ENCODE measurements at regions not wholly inside any gene's neighbourhood (a gene's known extent, or its start where the extent isn't known, plus 50 kb on each side); places are given as distances from the start of the nearest gene placed in this dataset.
"Not testable (repeated sequence)": the region's sequence is repeated elsewhere in the genome, so short reads cannot be mapped to it uniquely, and the experiment has no call there.

DNA sequence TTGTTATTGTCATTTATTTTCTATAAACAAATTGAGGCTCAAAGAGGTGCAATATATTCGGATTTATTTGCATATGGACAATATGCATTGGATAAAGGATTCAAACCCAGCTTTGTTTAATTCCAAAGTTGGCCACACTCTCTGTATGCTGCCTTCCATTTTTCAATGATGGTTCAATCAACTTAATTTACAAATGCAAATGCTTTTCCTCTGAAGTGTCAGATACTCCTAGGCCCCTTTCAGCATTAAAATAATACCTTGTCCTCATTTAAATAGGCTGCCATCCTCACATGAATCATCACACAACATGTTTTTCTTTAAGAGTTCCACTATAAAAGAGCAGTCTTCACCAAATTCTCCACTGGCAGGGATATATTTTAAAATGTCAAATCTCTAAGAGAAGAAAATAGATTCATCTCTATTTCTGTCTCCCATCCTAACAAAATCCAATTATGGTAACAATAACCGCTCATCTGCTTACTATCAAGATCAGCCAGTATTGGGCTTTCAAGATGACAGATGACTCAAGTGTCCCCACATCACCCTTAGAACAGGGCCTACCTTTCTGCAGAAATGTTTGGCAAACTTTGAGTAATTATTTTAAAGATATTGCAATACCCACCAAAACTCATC lies 114.8 kb downstream of the SCG2 start:
- TF ChIP-seq CTCF (IDR thresholded peaks at IDR 0.05) = no peak
- intact Hi-C loops (cut with micrococcal nuclease) = no loop called here
- H3K27me3 Mint-ChIP-seq = no peaks in the 10 kb centered on the region
- CTCF ChIA-PET = no interaction called here
- POLR2A ChIA-PET = no interaction called here
- no peak overlapping the region for H3K4me3 Mint-ChIP-seq
- H3K27ac Mint-ChIP-seq = no peak overlapping the region
- H3K4me1 Mint-ChIP-seq (ENCODE audit: low read depth) = no peaks in the 10 kb centered on the region
- DNase-seq (no peak), ATAC-seq (no peak)
- H3K36me3 Mint-ChIP-seq (ENCODE audit: low read depth) = no peaks in the 10 kb centered on the region
- no peaks in the 10 kb centered on the region for H3K9me3 Mint-ChIP-seq

DNA sequence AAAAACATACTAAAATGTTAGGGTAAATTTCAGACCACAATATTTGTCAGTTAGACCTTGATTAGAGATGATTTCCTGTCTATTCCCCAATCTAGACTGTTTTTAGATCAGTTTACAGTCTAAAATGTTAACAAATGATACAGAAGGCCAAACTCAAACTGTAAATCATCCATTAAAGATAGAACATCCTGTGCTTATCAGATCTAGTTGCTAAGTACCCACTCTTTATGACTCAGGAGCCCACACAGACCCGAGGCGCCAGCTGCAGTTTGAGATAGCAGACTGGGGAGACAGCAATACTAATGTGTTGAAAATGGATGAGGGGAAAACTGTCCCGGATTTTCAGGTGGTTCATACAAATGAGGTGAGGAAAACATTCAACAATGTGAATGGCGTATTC lies 113.3 kb downstream of the SCG2 start:
- DNase-seq = no peak
- no peaks in the 10 kb centered on the region for H3K36me3 Mint-ChIP-seq (ENCODE audit: low read depth)

GRCh38 chr2:223494496-223494895 lies 107.7 kb downstream of the SCG2 start:
- DNase-seq = no peak
- ChIA-PET POLR2A (no interaction called here), CTCF (no interaction called here)
- Mint-ChIP-seq H3K9me3 (no peaks in the 10 kb centered on the region), H3K36me3 (ENCODE audit: low read depth) (no peaks in the 10 kb centered on the region), H3K27me3 (no peaks in the 10 kb centered on the region), H3K27ac (no peak overlapping the region), H3K4me1 (ENCODE audit: low read depth) (no peaks in the 10 kb centered on the region), H3K4me3 (no peak overlapping the region)
- no peak for TF ChIP-seq CTCF (IDR thresholded peaks at IDR 0.05)
- intact Hi-C loops (cut with micrococcal nuclease) = no loop called here
- ATAC-seq = no peak

More for the DNA sequence above, 113.3 kb downstream of the SCG2 start:
- TF ChIP-seq CTCF (IDR thresholded peaks at IDR 0.05) = no peak
- H3K4me1 Mint-ChIP-seq (ENCODE audit: low read depth) = no peaks in the 10 kb centered on the region
- no peaks in the 10 kb centered on the region for H3K9me3 Mint-ChIP-seq
- intact Hi-C loops (cut with micrococcal nuclease) = no loop called here
- CTCF ChIA-PET = no interaction called here
- no peak overlapping the region for H3K27ac Mint-ChIP-seq
- no peaks in the 10 kb centered on the region for H3K27me3 Mint-ChIP-seq
- no peak overlapping the region for H3K4me3 Mint-ChIP-seq
- POLR2A ChIA-PET = no interaction called here
- ATAC-seq = no peak

GRCh38 chr2:223494942-223495341 lies 107.2 kb downstream of the SCG2 start:
- Mint-ChIP-seq H3K36me3 (ENCODE audit: low read depth) (no peaks in the 10 kb centered on the region), H3K4me3 (no peak overlapping the region), H3K27ac (no peak overlapping the region), H3K4me1 (ENCODE audit: low read depth) (no peaks in the 10 kb centered on the region), H3K27me3 (no peaks in the 10 kb centered on the region), H3K9me3 (no peaks in the 10 kb centered on the region)
- no peak for DNase-seq
- TF ChIP-seq CTCF (IDR thresholded peaks at IDR 0.05) = no peak
- intact Hi-C loops (cut with micrococcal nuclease) = no loop called here
- no peak for ATAC-seq
- ChIA-PET POLR2A (no interaction called here), CTCF (no interaction called here)

DNA sequence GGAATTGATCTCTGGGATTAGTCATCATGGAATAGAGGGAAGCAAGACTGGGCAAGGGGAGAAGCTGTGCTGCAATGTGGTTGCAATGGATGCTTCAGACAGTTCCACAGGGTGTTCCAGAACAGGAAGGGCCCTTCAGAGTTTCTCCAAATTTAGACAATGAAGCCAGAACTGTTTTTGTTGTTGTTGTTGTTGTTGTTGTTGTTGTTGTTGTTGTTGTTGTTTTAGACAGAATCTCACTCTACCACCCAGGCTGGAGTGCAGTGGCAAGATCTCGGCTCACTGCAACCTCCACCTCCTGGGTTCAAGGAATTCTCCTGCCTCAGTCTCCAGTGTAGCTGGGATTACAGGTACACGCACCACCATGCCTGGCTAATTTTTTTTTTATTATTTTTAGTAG lies 105.3 kb downstream of the SCG2 start:
- H3K36me3 Mint-ChIP-seq (ENCODE audit: low read depth); H3K4me1 Mint-ChIP-seq (ENCODE audit: low read depth); ATAC-seq; H3K9me3 Mint-ChIP-seq; CTCF ChIA-PET; DNase-seq; H3K4me3 Mint-ChIP-seq; POLR2A ChIA-PET; H3K27me3 Mint-ChIP-seq; intact Hi-C loops (cut with micrococcal nuclease); H3K27ac Mint-ChIP-seq: not testable (repeated sequence)

GRCh38 chr2:223500709-223501108 lies 101.5 kb downstream of the SCG2 start:
- no peaks in the 10 kb centered on the region for H3K9me3 Mint-ChIP-seq
- TF ChIP-seq CTCF (IDR thresholded peaks at IDR 0.05) = no peak
- ATAC-seq (no peak), DNase-seq (no peak)
- ChIA-PET POLR2A (no interaction called here), CTCF (no interaction called here)
- H3K27me3 Mint-ChIP-seq = no peaks in the 10 kb centered on the region
- H3K27ac Mint-ChIP-seq = no peak overlapping the region
- H3K4me3 Mint-ChIP-seq = no peak overlapping the region
- intact Hi-C loops (cut with micrococcal nuclease) = no loop called here
- H3K36me3 Mint-ChIP-seq (ENCODE audit: low read depth) = no peaks in the 10 kb centered on the region
- H3K4me1 Mint-ChIP-seq (ENCODE audit: low read depth) = no peaks in the 10 kb centered on the region

Measured in activated CD8-positive, alpha-beta T cell treated with anti-CD3 and anti-CD28 coated beads for 36 hours (primary cell).